K562 (cell line): ENCODE measurements at regions not wholly inside any gene's neighbourhood (a gene's known extent, or its start where the extent isn't known, plus 50 kb on each side); places are given as distances from the start of the nearest gene placed in this dataset.
A peak's percentile ranks its signal among the peaks of the same experiment; 100 is the strongest.

Experiments
- ATAC-seq: fragments of 200-7000 bp; cut with Tn5 transposase; 3 replicates; pipeline ENCODE4 v1.9.1; 2020; ENCODE audit warnings: moderate library complexity
- BruUV-seq: library from RNA; stranded (reverse); fragments of 400-500 nt; replicated peaks from 2 replicates; lab custom pipeline; 2021; lab: Mats Ljungman, UMichigan
- CTCF ChIA-PET: fragments of 300-600 bp; formaldehyde crosslinking; extraction: SDS; loops from one replicate; lab custom pipeline; 2021; ENCODE audit warnings: low intra/inter-chr PET ratio; lab: Yijun Ruan, JAX
- POLR2A ChIA-PET: fragments of 300-600, 350-650 bp; sonication (Branson Sonifier 250); formaldehyde crosslinking; extraction: SDS; loops from one replicate; lab custom pipeline; 2021; ENCODE audit warnings: antibody characterized with exemption, inconsistent platforms; lab: Yijun Ruan, JAX
- DNase-seq, 4 experiments: peaks; one replicate each; pipeline versions ENCODE4 v3.0.0 to v3.0.0-alpha.2; 2011 to 2018; ENCODE audit warnings: low spot score in 3 of 4, mixed read lengths in 3 of 4; ENCODE audit errors: extremely low read depth in 1 of 4
- FAIRE-seq: peaks from 2 replicates; lab custom pipeline; 2011; peaks lifted over from hg19 to GRCh38; lab: Jason Lieb, UNC
- H2AFZ ChIP-seq: 2 replicates; pipeline ENCODE4 v1.6.0; 2011; ENCODE audit warnings: low read depth, low read length, control low read depth, inconsistent platforms
- H3K27ac ChIP-seq: fragments of 200-600 bp; 3 replicates; pipeline ENCODE4 v1.8.0; 2011; ENCODE audit warnings: low read depth, mild to moderate bottlenecking, control low read depth, inconsistent platforms, low read length, moderate library complexity, mixed read lengths; ENCODE audit errors: extremely low read depth
- H3K27me3 ChIP-seq, 2 experiments: fragments of 300-600 bp in 1 of 2; 2 replicates in 1 of 2; 3 replicates in 1 of 2; pipeline versions ENCODE4 v1.6.0 to v1.8.0; 2011; ENCODE audit warnings: inconsistent platforms in 2 of 2, low read length in 2 of 2, mild to moderate bottlenecking in 1 of 2, mixed read lengths in 1 of 2, moderate library complexity in 1 of 2; ENCODE audit not compliant: control insufficient read depth in 2 of 2, insufficient read depth in 2 of 2
- H3K36me3 ChIP-seq: fragments of 300-600 bp; 3 replicates; pipeline ENCODE4 v1.8.0; 2011; ENCODE audit warnings: mild to moderate bottlenecking, low read length, inconsistent platforms; ENCODE audit not compliant: control insufficient read depth, insufficient read depth
- H3K4me1 ChIP-seq, 2 experiments: fragments of 200-600 bp in 1 of 2; replicated peaks in 1 of 2; 2 replicates in 1 of 2; 3 replicates in 1 of 2; pipeline versions ENCODE4 v1.5.1 to v1.8.0; 2011; ENCODE audit warnings: inconsistent platforms in 2 of 2, low read length in 2 of 2, mild to moderate bottlenecking in 1 of 2, mixed read lengths in 1 of 2, moderate library complexity in 1 of 2; ENCODE audit not compliant: control insufficient read depth in 2 of 2, insufficient read depth in 2 of 2
- H3K4me2 ChIP-seq: 2 replicates; pipeline ENCODE4 v1.6.1; 2011; ENCODE audit warnings: low read length, control low read depth, inconsistent platforms, mixed read lengths; ENCODE audit not compliant: insufficient read depth
- H3K4me3 ChIP-seq: fragments of 200-600 bp; sonication (generic), shearing (Covaris generic); 2 replicates; pipeline ENCODE4 v1.5.1; 2016; ENCODE audit warnings: control low read depth, inconsistent platforms
- H3K79me2 ChIP-seq: fragments of 200-600 bp; 3 replicates; pipeline ENCODE4 v1.8.0; 2011; ENCODE audit warnings: low read length, inconsistent platforms; ENCODE audit not compliant: control insufficient read depth, insufficient read depth
- H3K9ac ChIP-seq, 2 experiments: 2 replicates each; pipeline versions ENCODE4 v1.6.0 to v1.6.1; 2011; ENCODE audit warnings: low read depth in 2 of 2, low read length in 2 of 2, control low read depth in 1 of 2, inconsistent platforms in 1 of 2, mild to moderate bottlenecking in 1 of 2, mixed read lengths in 1 of 2; ENCODE audit not compliant: insufficient read depth in 1 of 2
- H3K9me1 ChIP-seq: one replicate; pipeline ENCODE4 v1.6.0; 2011; ENCODE audit warnings: inconsistent platforms, mild to moderate bottlenecking, low read length, moderate library complexity; ENCODE audit not compliant: control insufficient read depth, insufficient read depth
- H3K9me3 ChIP-seq: replicated peaks from 2 replicates; pipeline ENCODE4 v1.5.1; 2011; ENCODE audit warnings: low read depth, low read length, inconsistent platforms; ENCODE audit not compliant: control insufficient read depth, insufficient read depth
- H4K20me1 ChIP-seq: replicated peaks from 2 replicates; pipeline ENCODE4 v1.6.1; 2011; ENCODE audit warnings: low read length, inconsistent platforms, mixed read lengths; ENCODE audit not compliant: control insufficient read depth, insufficient read depth
- ELF2 ChIP-seq: fragments of 250-450 bp; sonication (Bioruptor Pico); IDR thresholded peaks from 2 replicates; pipeline ENCODE4 v1.5.0; 2021; ENCODE audit warnings: mild to moderate bottlenecking
- FOSL1 ChIP-seq: fragments of 200-800 bp; sonication (Bioruptor generic); conservative IDR thresholded peaks from 2 replicates; pipeline ENCODE4 v1.6.1; 2016; ENCODE audit warnings: missing genetic modification characterization, missing compliant biosample characterization
- MCM7 ChIP-seq, 2 experiments: fragments of 450-650 bp; IDR thresholded peaks; 2 replicates each; pipeline ENCODE4 v1.6.1; 2016 to 2018
- RREB1 ChIP-seq: fragments of 250-450 bp; sonication (Bioruptor Pico); IDR thresholded peaks from 2 replicates; pipeline ENCODE4 v1.4.0; 2020
- SOX6 ChIP-seq: fragments of 450-650 bp; IDR thresholded peaks from 2 replicates; pipeline ENCODE4 v1.6.1; 2014; ENCODE audit warnings: mild to moderate bottlenecking
- YY1 ChIP-seq, 3 experiments: IDR thresholded peaks; 2 replicates each; pipeline ENCODE4 v1.6.1; 2011; ENCODE audit warnings: low read length in 2 of 3, mild to moderate bottlenecking in 2 of 3, moderate library complexity in 2 of 3, borderline replicate concordance in 1 of 3, control low read depth in 1 of 3, low read depth in 1 of 3; ENCODE audit not compliant: insufficient read depth in 3 of 3, insufficient replicate concordance in 2 of 3, control insufficient read depth in 1 of 3, insufficient read length in 1 of 3; ENCODE audit errors: extremely low read depth in 1 of 3
- ZNF253 ChIP-seq: fragments of 250-450 bp; sonication (Bioruptor Pico); conservative IDR thresholded peaks from 2 replicates; pipeline ENCODE4 v1.6.1; 2021; ENCODE audit warnings: mild to moderate bottlenecking
- ZNF79 ChIP-seq: fragments of 250-450 bp; sonication (Bioruptor Pico); IDR thresholded peaks from 2 replicates; pipeline ENCODE4 v1.4.0; 2020; ENCODE audit warnings: low read depth, mild to moderate bottlenecking, moderate library complexity
- WGBS: fragments of 100-300 bp; shearing (Covaris generic); methylation state at CpG from one replicate; pipeline ENCODE4 v1.1.6; 2016; ENCODE audit warnings: low coverage, mixed read lengths; ENCODE audit not compliant: insufficient coverage; ENCODE audit errors: missing lambda C conversion rate; 5-methylcytosine and 5-hydroxymethylcytosine counted together
- in situ Hi-C: fragments of 300-500 bp; cut with MboI; formaldehyde crosslinking; loops from 4 replicates; pipeline ENCODE4 v1.15.0; 2018; ENCODE audit warnings: inconsistent platforms, mixed read lengths
- intact Hi-C: fragments of 100-400 bp; cut with micrococcal nuclease; formaldehyde crosslinking; loops from 2 replicates; pipeline ENCODE4 v1.14.2; 2022

- H3K36me3 ChIP-seq, result no peaks in the 10 kb centered on the region
- no peak overlapping the region for H3K9ac ChIP-seq
- no peaks in the 10 kb centered on the region for H3K9me1 ChIP-seq
- TF ChIP-seq FOSL1 (tag), result 0 out of 2 replicates have a peak, but pooled peaks have one; percentile 10
- TF ChIP-seq MCM7 (IDR thresholded peaks at IDR 0.05), result no peak
- TF ChIP-seq, all 486 proteins: peak for 1
- FAIRE-seq (no peak), DNase-seq (no peak), ATAC-seq (no peak)
- Histone ChIP-seq H3K4me2 (no peak overlapping the region), H2AFZ (no peak overlapping the region), H3K27ac (no peak overlapping the region), H3K4me1 (peaks cover 19 to 36% of the 10 kb centered on the region in 2 experiments), H3K27me3 (no peaks in the 10 kb centered on the region), H3K79me2 (no peaks in the 10 kb centered on the region), H3K4me3 (no peak overlapping the region), H3K9me3 (no peaks in the 10 kb centered on the region), H4K20me1 (no peaks in the 10 kb centered on the region)
- intact Hi-C loops (loop anchor here (10.0 kb wide), 3 partner anchors 70 to 290 kb away; no protein-coding TSS in a partner anchor), in situ Hi-C loops (no loop called here)
- WGBS, result 34% methylated on average over 6 of the region's 6 CpGs
- CTCF ChIA-PET, result no interaction called here
- no TSS peak for BruUV-seq
- POLR2A ChIA-PET, result interaction anchor here (0.5 to 1.3 kb wide), 4 partner anchors 10 to 281 kb away, joined by 3 to 7 read pairs (median 3); no protein-coding TSS in a partner anchor
Measured at GRCh38 chr3:194075088-194075615, 60.8 kb upstream of the HES1 start.

GRCh38 chr3:194075802-194076460 lies 60.0 kb upstream of the HES1 start:
- Histone ChIP-seq H3K4me2 (no peak overlapping the region), H3K9me1 (no peaks in the 10 kb centered on the region), H3K27ac (no peak overlapping the region), H3K79me2 (no peaks in the 10 kb centered on the region), H4K20me1 (no peaks in the 10 kb centered on the region), H3K9ac (no peak overlapping the region), H3K36me3 (no peaks in the 10 kb centered on the region), H3K4me1 (peaks cover 11 to 33% of the 10 kb centered on the region in 2 experiments), H3K9me3 (no peaks in the 10 kb centered on the region), H2AFZ (peak overlapping the region; percentile 61), H3K4me3 (no peak overlapping the region), H3K27me3 (no peaks in the 10 kb centered on the region)
- 62% methylated on average over 6 of the region's 6 CpGs for WGBS
- BruUV-seq, result no TSS peak
- POLR2A ChIA-PET, result interaction anchor here (0.6 to 1.3 kb wide), 2 partner anchors 9 to 13 kb away, joined by 3 to 7 read pairs; no protein-coding TSS in a partner anchor
- FAIRE-seq (peak; percentile 32), ATAC-seq (peak; percentile 70), DNase-seq (peak in 2 of 4 experiments; percentile 41 to 50)
- CTCF ChIA-PET, result no interaction called here
- intact Hi-C loops (loop anchor here (10.0 kb wide), 3 partner anchors 71 to 291 kb away; no protein-coding TSS in a partner anchor), in situ Hi-C loops (no loop called here)
- TF ChIP-seq ZNF79 (CRISPR knock-in tag) (no peak), SOX6 (peak; percentile 38; the same call in 1 of the 2 replicates), ELF2 (CRISPR knock-in tag) (no peak), YY1 (IDR thresholded peaks at IDR 0.05; ENCODE audit: borderline replicate concordance in 1 of 3, control insufficient read depth in 1 of 3, extremely low read depth in 1 of 3, insufficient read depth in 3 of 3, insufficient read length in 1 of 3, insufficient replicate concordance in 2 of 3, low read depth in 1 of 3, low read length in 2 of 3) (peak in 1 of 3 experiments; percentile 60), RREB1 (CRISPR knock-in tag) (no peak), ZNF253 (no peak)
